BJ (cell line): ENCODE measurements at regions not wholly inside any gene's neighbourhood (a gene's known extent, or its start where the extent isn't known, plus 50 kb on each side); places are given as distances from the start of the nearest gene placed in this dataset.

Experiments used
- CTCF ChIA-PET: fragments of 350-600 bp; formaldehyde crosslinking; extraction: SDS; loops from one replicate; lab custom pipeline; 2021; ENCODE audit warnings: antibody characterized with exemption, inconsistent platforms; lab: Yijun Ruan, JAX
- POLR2A ChIA-PET: fragments of 300-600 bp; sonication (Branson Sonifier 250); formaldehyde crosslinking; extraction: SDS; loops from one replicate; lab custom pipeline; 2021; ENCODE audit warnings: antibody characterized with exemption; lab: Charles Lee
- DNase-seq: peaks from one replicate; pipeline ENCODE4 v3.0.0-alpha.2; 2011; ENCODE audit warnings: low read depth
- H3K27me3 ChIP-seq: 2 replicates; pipeline ENCODE4 v1.6.0; 2011; ENCODE audit warnings: low read length; ENCODE audit not compliant: control insufficient read depth, insufficient read depth
- H3K36me3 ChIP-seq: 2 replicates; pipeline ENCODE4 v1.5.1; 2011; ENCODE audit warnings: low read length; ENCODE audit not compliant: control insufficient read depth, insufficient read depth
- H3K4me3 ChIP-seq: 2 replicates; pipeline ENCODE4 v1.5.1; 2011; ENCODE audit warnings: low read depth, mild to moderate bottlenecking, control low read depth, low read length
- CTCF ChIP-seq: IDR thresholded peaks from 2 replicates; pipeline ENCODE4 v1.5.1; 2011; ENCODE audit warnings: low read depth, mild to moderate bottlenecking, control low read depth, inconsistent platforms, low read length, moderate library complexity; ENCODE audit not compliant: insufficient read depth

- no peak for DNase-seq
- no peaks in the 10 kb centered on the region for H3K27me3 ChIP-seq
- POLR2A ChIA-PET: no interaction called here
- no peak for TF ChIP-seq CTCF
- H3K36me3 ChIP-seq: no peaks in the 10 kb centered on the region
- H3K4me3 ChIP-seq: no peak overlapping the region
- CTCF ChIA-PET: no interaction called here
Observed at GRCh38 chr4:41426539-41426938, 111.4 kb upstream of the LIMCH1 start.

- Histone ChIP-seq H3K27me3 (no peaks in the 10 kb centered on the region), H3K36me3 (no peaks in the 10 kb centered on the region), H3K4me3 (no peak overlapping the region)
- no peak for TF ChIP-seq CTCF
- no peak for DNase-seq
- POLR2A ChIA-PET: interaction anchor here (0.6 to 0.7 kb wide), 2 partner anchors 14 to 510 kb away, joined by 4 to 12 read pairs; no protein-coding TSS in a partner anchor
- CTCF ChIA-PET: interaction anchor here (1.4 kb wide), 1 partner anchor 9 kb away, joined by 3 read pairs; no protein-coding TSS in a partner anchor
Observed at GRCh38 chr4:41427306-41427882, 110.6 kb upstream of the LIMCH1 start.

- Histone ChIP-seq H3K27me3 (no peaks in the 10 kb centered on the region), H3K36me3 (no peaks in the 10 kb centered on the region), H3K4me3 (no peak overlapping the region)
- DNase-seq: no peak
- POLR2A ChIA-PET: interaction anchor here (0.6 to 0.7 kb wide), 2 partner anchors 15 to 511 kb away, joined by 4 to 12 read pairs; no protein-coding TSS in a partner anchor
- CTCF ChIA-PET: interaction anchor here (1.4 kb wide), 1 partner anchor 10 kb away, joined by 3 read pairs; no protein-coding TSS in a partner anchor
- no peak for TF ChIP-seq CTCF
Observed at GRCh38 chr4:41427931-41428600, 109.9 kb upstream of the LIMCH1 start.

GRCh38 chr4:41428601-41429279, 109.2 kb upstream of the LIMCH1 start:
- CTCF ChIA-PET: interaction anchor here (1.4 kb wide), 1 partner anchor 10 kb away, joined by 3 read pairs; no protein-coding TSS in a partner anchor
- DNase-seq: no peak
- Histone ChIP-seq H3K36me3 (no peaks in the 10 kb centered on the region), H3K4me3 (no peak overlapping the region), H3K27me3 (no peaks in the 10 kb centered on the region)
- POLR2A ChIA-PET: no interaction called here
- no peak for TF ChIP-seq CTCF

- no peak for DNase-seq
- Histone ChIP-seq H3K27me3 (no peaks in the 10 kb centered on the region), H3K36me3 (no peaks in the 10 kb centered on the region), H3K4me3 (no peak overlapping the region)
- ChIA-PET CTCF (no interaction called here), POLR2A (no interaction called here)
- no peak for TF ChIP-seq CTCF
Observed at GRCh38 chr4:41429280-41429669, 108.7 kb upstream of the LIMCH1 start.
